GM12864 (cell line): ENCODE measurements at regions not wholly inside any gene's neighbourhood (a gene's known extent, or its start where the extent isn't known, plus 50 kb on each side); places are given as distances from the start of the nearest gene placed in this dataset.

Source experiments
- DNase-seq: peaks from one replicate; pipeline ENCODE4 v3.0.0-alpha.2; 2011; ENCODE audit warnings: low read depth
- H3K4me3 ChIP-seq: 2 replicates; pipeline ENCODE4 v1.5.1; 2011; ENCODE audit warnings: mild to moderate bottlenecking, low read depth, low read length, control low read depth
- TF ChIP-seq, protein P1 (sequence below): IDR thresholded peaks from 2 replicates; pipeline ENCODE4 v1.5.1; 2011; ENCODE audit warnings: low read depth, mild to moderate bottlenecking, moderate library complexity, low read length, control low read depth, inconsistent platforms; ENCODE audit errors: missing control alignments

DNA sequence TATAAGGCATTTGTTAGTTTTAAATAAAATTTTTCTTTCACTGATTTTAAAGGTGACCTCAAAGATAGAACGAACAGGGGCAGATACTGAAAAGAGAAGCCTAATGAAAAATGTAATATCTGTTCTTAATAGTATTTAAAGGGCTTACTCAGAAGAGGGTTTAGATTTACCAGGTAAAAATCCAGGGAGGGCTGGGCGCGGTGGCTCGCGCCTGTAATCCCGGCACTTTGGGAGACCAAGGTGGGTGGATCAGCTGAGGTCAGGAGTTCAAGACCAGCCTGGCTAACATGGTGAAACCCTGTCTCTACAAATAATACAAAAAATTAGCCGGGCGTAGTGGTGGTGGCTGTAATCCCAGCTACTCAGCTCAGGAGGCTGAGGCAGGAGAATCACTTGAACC, 108.3 kb upstream of the CNTNAP2 start:
- TF ChIP-seq, protein P1, sequence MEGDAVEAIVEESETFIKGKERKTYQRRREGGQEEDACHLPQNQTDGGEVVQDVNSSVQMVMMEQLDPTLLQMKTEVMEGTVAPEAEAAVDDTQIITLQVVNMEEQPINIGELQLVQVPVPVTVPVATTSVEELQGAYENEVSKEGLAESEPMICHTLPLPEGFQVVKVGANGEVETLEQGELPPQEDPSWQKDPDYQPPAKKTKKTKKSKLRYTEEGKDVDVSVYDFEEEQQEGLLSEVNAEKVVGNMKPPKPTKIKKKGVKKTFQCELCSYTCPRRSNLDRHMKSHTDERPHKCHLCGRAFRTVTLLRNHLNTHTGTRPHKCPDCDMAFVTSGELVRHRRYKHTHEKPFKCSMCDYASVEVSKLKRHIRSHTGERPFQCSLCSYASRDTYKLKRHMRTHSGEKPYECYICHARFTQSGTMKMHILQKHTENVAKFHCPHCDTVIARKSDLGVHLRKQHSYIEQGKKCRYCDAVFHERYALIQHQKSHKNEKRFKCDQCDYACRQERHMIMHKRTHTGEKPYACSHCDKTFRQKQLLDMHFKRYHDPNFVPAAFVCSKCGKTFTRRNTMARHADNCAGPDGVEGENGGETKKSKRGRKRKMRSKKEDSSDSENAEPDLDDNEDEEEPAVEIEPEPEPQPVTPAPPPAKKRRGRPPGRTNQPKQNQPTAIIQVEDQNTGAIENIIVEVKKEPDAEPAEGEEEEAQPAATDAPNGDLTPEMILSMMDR: no peak
- no peak overlapping the region for H3K4me3 ChIP-seq
- no peak for DNase-seq

DNA sequence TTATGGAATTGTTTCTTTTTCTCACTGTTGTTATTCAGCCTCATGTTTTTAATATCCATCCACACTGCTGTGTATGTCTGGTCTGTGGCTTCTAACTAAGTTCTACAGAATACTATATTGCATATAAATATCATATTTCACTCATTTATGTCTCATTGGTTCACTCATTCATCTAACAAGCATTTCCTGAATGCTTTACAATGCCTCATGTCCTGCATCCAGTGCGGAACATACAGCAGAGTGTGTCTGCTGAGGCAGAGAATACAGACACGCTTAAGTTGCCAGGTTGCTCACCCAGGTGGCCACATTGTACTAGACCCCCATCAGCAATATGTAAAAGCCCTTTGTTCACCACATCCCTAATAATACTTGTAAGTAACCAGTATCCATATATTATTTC, 111.8 kb upstream of the CNTNAP2 start:
- H3K4me3 ChIP-seq: no peak overlapping the region
- DNase-seq: no peak
- TF ChIP-seq, protein P1: no peak

DNA sequence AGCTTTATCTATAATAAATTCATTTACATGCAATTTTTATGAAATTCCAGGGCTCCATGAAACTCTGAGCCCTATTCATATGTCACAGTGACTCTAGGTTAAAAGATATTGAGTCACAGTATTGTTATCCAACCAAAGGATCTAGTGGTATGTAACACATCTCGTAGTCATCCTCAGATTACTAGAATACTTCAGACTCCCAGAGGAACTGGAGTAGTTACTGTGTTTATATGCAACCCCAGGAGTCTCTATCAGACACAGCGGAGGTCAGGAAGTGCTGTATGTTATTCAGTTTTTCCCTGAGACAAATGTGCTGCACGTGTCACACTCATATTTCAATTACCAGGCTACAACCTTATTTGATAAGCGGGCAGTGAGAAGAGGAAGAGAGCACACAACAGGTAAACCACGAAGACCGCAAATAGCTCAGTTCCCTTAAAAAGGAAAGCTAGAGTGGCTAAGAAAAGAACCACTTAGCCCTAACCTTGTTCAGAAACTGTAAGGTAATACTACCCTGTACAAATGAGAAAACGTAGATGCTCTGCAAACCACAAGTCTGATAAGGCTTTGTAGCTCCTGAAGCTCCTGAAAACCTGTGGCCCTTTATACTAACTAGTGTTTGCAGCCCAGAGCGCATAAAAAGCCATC, 114.0 kb upstream of the CNTNAP2 start:
- TF ChIP-seq, protein P1: no peak
- no peak overlapping the region for H3K4me3 ChIP-seq
- no peak for DNase-seq

DNA sequence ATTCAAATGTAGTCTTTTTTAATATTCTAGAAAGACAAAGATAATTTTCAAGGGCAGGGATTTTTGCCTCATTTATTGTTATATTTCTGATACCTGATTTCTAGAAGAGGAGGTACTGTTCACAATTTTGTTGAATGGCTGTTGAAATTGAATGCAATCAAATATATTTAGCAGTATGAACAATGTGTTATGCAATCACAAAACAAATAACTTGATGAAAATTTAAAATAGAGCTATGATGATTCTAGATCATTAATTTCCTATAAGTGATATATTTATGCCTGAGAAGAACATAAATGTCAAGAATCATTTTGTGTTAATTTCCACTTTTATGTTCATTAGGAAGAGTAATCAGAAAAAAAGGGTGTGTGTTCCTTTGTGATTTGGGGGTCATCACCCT, 114.6 kb upstream of the CNTNAP2 start:
- DNase-seq: no peak
- TF ChIP-seq, protein P1: no peak
- H3K4me3 ChIP-seq: no peak overlapping the region

DNA sequence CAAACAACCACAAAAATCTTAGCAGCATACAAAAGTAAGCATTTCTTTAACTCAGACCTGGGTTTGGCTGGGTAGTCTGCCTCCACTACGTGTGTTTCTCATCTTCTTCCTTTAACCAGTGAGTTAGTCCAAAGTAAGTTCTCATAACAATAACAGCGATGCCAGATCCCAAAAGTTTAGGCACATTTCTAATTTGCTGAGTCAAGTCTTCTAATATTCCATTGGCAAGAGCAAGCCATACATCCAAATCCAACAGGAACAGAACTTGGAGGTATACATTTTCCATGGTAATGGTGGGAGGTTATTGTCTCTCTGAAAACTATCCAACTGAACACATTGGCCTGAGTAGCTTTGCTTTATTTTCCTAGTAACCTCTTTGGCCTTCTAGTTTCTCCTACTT, 115.7 kb upstream of the CNTNAP2 start:
- no peak for DNase-seq
- H3K4me3 ChIP-seq: no peak overlapping the region
- TF ChIP-seq, protein P1: no peak

DNA sequence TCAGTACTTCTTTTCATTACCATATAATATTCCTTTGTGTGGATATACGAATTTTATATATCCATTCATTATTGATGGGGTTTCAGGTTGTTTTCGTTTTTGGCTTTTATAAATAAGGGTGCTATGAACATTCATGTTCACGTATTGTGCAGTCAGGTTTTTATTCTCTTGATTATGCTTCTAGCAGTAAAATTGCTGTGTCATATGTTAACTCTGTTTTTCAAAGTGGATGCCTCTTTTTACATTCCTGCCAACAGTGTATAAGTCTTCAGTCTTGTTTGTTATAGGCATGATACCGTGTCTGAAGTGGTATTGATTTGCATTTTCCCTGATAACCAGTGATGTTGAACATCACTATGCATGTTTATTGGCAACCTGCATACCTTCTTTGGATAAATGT, 127.1 kb upstream of the CNTNAP2 start:
- H3K4me3 ChIP-seq: no peak overlapping the region
- TF ChIP-seq, protein P1: no peak

DNA sequence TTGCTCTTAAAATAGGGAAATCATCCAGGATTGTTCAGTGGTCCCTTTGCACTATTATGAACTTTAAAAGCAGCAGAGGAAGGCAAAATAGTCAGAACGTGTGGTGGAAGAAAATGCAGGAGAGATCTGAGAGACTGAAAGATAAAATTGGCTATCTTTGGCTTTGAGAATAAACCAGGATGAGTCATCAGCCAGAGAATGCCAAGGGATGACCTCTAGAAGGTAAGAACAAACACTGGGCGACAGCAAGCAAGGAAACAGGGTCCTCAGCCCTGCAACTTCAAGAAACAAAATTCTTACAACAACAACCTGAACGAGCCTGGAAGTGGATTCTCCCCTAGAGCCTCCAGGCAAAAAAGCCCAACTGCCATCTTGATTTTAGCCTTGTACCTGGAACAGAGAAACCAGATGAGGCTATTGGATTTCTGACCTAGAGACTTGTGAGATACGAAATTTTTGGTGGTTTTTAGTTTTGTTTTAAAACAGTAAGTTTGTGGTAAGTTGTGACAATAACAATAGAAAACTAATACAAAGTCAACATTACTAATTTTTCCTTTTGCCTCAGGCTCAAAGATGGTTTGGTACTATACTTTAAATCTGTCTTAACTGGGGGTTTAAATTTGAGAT, 130.2 kb upstream of the CNTNAP2 start:
- TF ChIP-seq, protein P1: no peak
- no peak for DNase-seq
- no peak overlapping the region for H3K4me3 ChIP-seq

More for the DNA sequence above, 127.1 kb upstream of the CNTNAP2 start:
- DNase-seq: no peak
